H1 (cell line): ENCODE measurements at regions not wholly inside any gene's neighbourhood (a gene's known extent, or its start where the extent isn't known, plus 50 kb on each side); places are given as distances from the start of the nearest gene placed in this dataset.
A peak's percentile ranks its signal among the peaks of the same experiment; 100 is the strongest.

ENCODE experiments used
- CTCF ChIA-PET: fragments of 300-600 bp; sonication (Branson Sonifier 250); formaldehyde crosslinking; loops from one replicate; lab custom pipeline; 2021; ENCODE audit not compliant: partially characterized antibody; lab: Charles Lee
- POLR2A ChIA-PET: fragments of 300-600 bp; sonication (Branson Sonifier 250); formaldehyde crosslinking; loops from one replicate; lab custom pipeline; 2021; ENCODE audit warnings: inconsistent platforms; ENCODE audit not compliant: partially characterized antibody; lab: Charles Lee
- DNase-seq, 2 experiments: peaks; one replicate each; pipeline versions ENCODE4 v3.0.0 to v3.0.0-alpha.2; 2010 to 2022; ENCODE audit warnings: low spot score in 2 of 2, low read depth in 1 of 2, mixed read lengths in 1 of 2
- FAIRE-seq: peaks from 2 replicates; lab custom pipeline; 2011; peaks lifted over from hg19 to GRCh38; lab: Jason Lieb, UNC
- H2AFZ ChIP-seq: 2 replicates; pipeline ENCODE4 v1.8.1; 2012; ENCODE audit warnings: low read length, inconsistent platforms
- H2AK5ac ChIP-seq: 2 replicates; pipeline ENCODE4 v1.6.1; 2013; ENCODE audit warnings: low read depth, low read length
- H2BK120ac ChIP-seq: replicated peaks from 2 replicates; pipeline ENCODE3; 2013; ENCODE audit warnings: low read depth, low read length, inconsistent platforms
- H2BK12ac ChIP-seq: 2 replicates; pipeline ENCODE4 v1.6.1; 2013; ENCODE audit warnings: low read depth, low read length
- H2BK15ac ChIP-seq: 2 replicates; pipeline ENCODE4 v1.6.1; 2013; ENCODE audit warnings: low read length
- H2BK20ac ChIP-seq: 2 replicates; pipeline ENCODE4 v1.6.1; 2013; ENCODE audit warnings: low read length
- H2BK5ac ChIP-seq: 2 replicates; pipeline ENCODE4 v1.6.1; 2013; ENCODE audit warnings: low read depth, low read length
- H3K14ac ChIP-seq: 2 replicates; pipeline ENCODE4 v1.6.1; 2013; ENCODE audit warnings: inconsistent platforms; ENCODE audit not compliant: insufficient read length
- H3K18ac ChIP-seq: 2 replicates; pipeline ENCODE4 v1.6.1; 2013; ENCODE audit warnings: low read length; ENCODE audit errors: extremely low read depth
- H3K23ac ChIP-seq: 2 replicates; pipeline ENCODE4 v1.6.1; 2013; ENCODE audit warnings: inconsistent platforms; ENCODE audit not compliant: insufficient read length
- H3K23me2 ChIP-seq: 2 replicates; pipeline ENCODE4 v1.6.1; 2013; ENCODE audit warnings: low read depth, low read length
- H3K27ac ChIP-seq: 2 replicates; pipeline ENCODE4 v1.6.1; 2011; ENCODE audit warnings: low read depth, low read length, inconsistent platforms
- H3K27me3 ChIP-seq, 4 experiments: replicated peaks in 1 of 4; 1 replicate in 1 of 4; 2 replicates in 3 of 4; pipeline versions ENCODE4 v1.6.1 to v1.8.1; 2011 to 2013; ENCODE audit warnings: low read length in 3 of 4, mild to moderate bottlenecking in 3 of 4, inconsistent platforms in 2 of 4, mixed read lengths in 2 of 4, moderate library complexity in 1 of 4; ENCODE audit not compliant: control insufficient read depth in 3 of 4, insufficient read depth in 3 of 4; ENCODE audit errors: extremely low read depth in 1 of 4
- H3K36me3 ChIP-seq, 4 experiments: 2 replicates each; pipeline versions ENCODE4 v1.6.1 to v1.8.1; 2011 to 2013; ENCODE audit warnings: mild to moderate bottlenecking in 4 of 4, low read length in 3 of 4, moderate library complexity in 2 of 4, control low read depth in 1 of 4, inconsistent platforms in 1 of 4; ENCODE audit not compliant: insufficient read depth in 4 of 4, control insufficient read depth in 2 of 4
- H3K4ac ChIP-seq: replicated peaks from 2 replicates; pipeline ENCODE3; 2013; ENCODE audit warnings: low read length, low read depth, mixed read lengths, inconsistent platforms; ENCODE audit not compliant: insufficient read length
- H3K4me1 ChIP-seq, 4 experiments: replicated peaks in 1 of 4; 1 replicate in 1 of 4; 2 replicates in 3 of 4; pipeline versions ENCODE4 v1.6.1 to v1.8.1; 2011 to 2013; ENCODE audit warnings: low read length in 3 of 4, inconsistent platforms in 2 of 4, mixed read lengths in 1 of 4; ENCODE audit not compliant: insufficient read depth in 4 of 4, control insufficient read depth in 3 of 4
- H3K4me2 ChIP-seq, 2 experiments: 2 replicates each; pipeline versions ENCODE4 v1.6.1 to v1.8.1; 2011 to 2013; ENCODE audit warnings: low read depth in 2 of 2, low read length in 2 of 2, control low read depth in 1 of 2, inconsistent platforms in 1 of 2, mild to moderate bottlenecking in 1 of 2; ENCODE audit not compliant: insufficient read depth in 1 of 2
- H3K4me3 ChIP-seq, 4 experiments: fragments of 200-600, 300-600 bp in 1 of 4; sonication (generic), shearing (Covaris generic), sonication (Bioruptor Twin) in 1 of 4; 2 replicates each; pipeline versions ENCODE4 v1.5.1 to v1.8.1; 2011 to 2016; ENCODE audit warnings: low read length in 4 of 4, low read depth in 3 of 4, control low read depth in 2 of 4, inconsistent platforms in 2 of 4, mild to moderate bottlenecking in 2 of 4, mixed read lengths in 1 of 4, moderate library complexity in 1 of 4; ENCODE audit not compliant: insufficient read depth in 2 of 4; ENCODE audit errors: extremely low read depth in 1 of 4
- H3K56ac ChIP-seq: replicated peaks from 2 replicates; pipeline ENCODE3; 2013; ENCODE audit warnings: low read depth, mild to moderate bottlenecking, mixed read lengths, low read length, inconsistent platforms; ENCODE audit not compliant: insufficient read length
- H3K79me1 ChIP-seq: 2 replicates; pipeline ENCODE4 v1.6.1; 2013; ENCODE audit warnings: low read depth, low read length, control low read depth
- H3K79me2 ChIP-seq, 2 experiments: 2 replicates each; pipeline versions ENCODE4 v1.6.1 to v1.8.1; 2012 to 2013; ENCODE audit warnings: low read length in 2 of 2, mild to moderate bottlenecking in 2 of 2, inconsistent platforms in 1 of 2; ENCODE audit not compliant: insufficient read depth in 2 of 2, control insufficient read depth in 1 of 2
- H3K9ac ChIP-seq, 4 experiments: replicated peaks in 1 of 4; 1 replicate in 1 of 4; 2 replicates in 3 of 4; pipeline versions ENCODE4 v1.6.1 to v1.8.1; 2011 to 2013; ENCODE audit warnings: low read depth in 3 of 4, low read length in 3 of 4, control low read depth in 2 of 4, mild to moderate bottlenecking in 2 of 4, moderate library complexity in 2 of 4, inconsistent platforms in 1 of 4; ENCODE audit errors: extremely low read depth in 1 of 4
- H3K9me3 ChIP-seq, 2 experiments: 2 replicates each; pipeline versions ENCODE4 v1.6.1 to v1.8.1; 2012 to 2013; ENCODE audit warnings: mild to moderate bottlenecking in 2 of 2, moderate library complexity in 2 of 2, control low read depth in 1 of 2, inconsistent platforms in 1 of 2, low read depth in 1 of 2, low read length in 1 of 2, mixed read lengths in 1 of 2; ENCODE audit not compliant: insufficient read depth in 2 of 2
- H4K20me1 ChIP-seq, 2 experiments: replicated peaks in 1 of 2; 2 replicates each; pipeline versions ENCODE3 to v1.8.1; 2011 to 2013; ENCODE audit warnings: inconsistent platforms in 2 of 2, low read length in 2 of 2, mild to moderate bottlenecking in 1 of 2; ENCODE audit not compliant: insufficient read depth in 2 of 2, control insufficient read depth in 1 of 2
- H4K5ac ChIP-seq: 2 replicates; pipeline ENCODE4 v1.6.1; 2013; ENCODE audit warnings: low read length, low read depth, mixed read lengths, inconsistent platforms; ENCODE audit not compliant: insufficient read length
- H4K8ac ChIP-seq: 2 replicates; pipeline ENCODE4 v1.8.0; 2013; ENCODE audit warnings: mild to moderate bottlenecking, moderate library complexity, low read length, inconsistent platforms; ENCODE audit not compliant: insufficient read depth; ENCODE audit errors: extremely low read depth
- H4K91ac ChIP-seq: replicated peaks from 2 replicates; pipeline ENCODE3; 2013; ENCODE audit warnings: low read length, mixed read lengths, inconsistent platforms; ENCODE audit not compliant: insufficient read length
- RFX5 ChIP-seq: IDR thresholded peaks from 2 replicates; pipeline ENCODE4 v1.6.1; 2011; ENCODE audit warnings: low read depth, low read length, improper control_type of control experiment, borderline replicate concordance
- WGBS, 2 experiments: shearing (Covaris generic) in 1 of 2; methylation state at CpG; one replicate each; pipeline versions ENCODE4 v1.1.6 to v1.1.7; 2013 to 2015; ENCODE audit warnings: low lambda C conversion rate in 2 of 2, mixed read lengths in 2 of 2, inconsistent platforms in 1 of 2, low coverage in 1 of 2, missing lambda C conversion rate in 1 of 2; ENCODE audit not compliant: insufficient replicate concordance in 2 of 2, insufficient coverage in 1 of 2, insufficient read length in 1 of 2; ENCODE audit errors: extremely low coverage in 1 of 2, missing lambda C conversion rate in 1 of 2; 5-methylcytosine and 5-hydroxymethylcytosine counted together
- TF ChIP-seq, protein P1 (sequence below), 3 experiments: IDR thresholded peaks; 1 replicate in 2 of 3; 2 replicates in 1 of 3; pipeline versions ENCODE4 v1.5.1 to v1.6.1; 2011; ENCODE audit warnings: low read length in 3 of 3, mild to moderate bottlenecking in 3 of 3, inconsistent platforms in 2 of 3, low read depth in 1 of 3, moderate library complexity in 1 of 3; ENCODE audit not compliant: insufficient read depth in 1 of 3; ENCODE audit errors: control extremely low read depth in 1 of 3

DNA sequence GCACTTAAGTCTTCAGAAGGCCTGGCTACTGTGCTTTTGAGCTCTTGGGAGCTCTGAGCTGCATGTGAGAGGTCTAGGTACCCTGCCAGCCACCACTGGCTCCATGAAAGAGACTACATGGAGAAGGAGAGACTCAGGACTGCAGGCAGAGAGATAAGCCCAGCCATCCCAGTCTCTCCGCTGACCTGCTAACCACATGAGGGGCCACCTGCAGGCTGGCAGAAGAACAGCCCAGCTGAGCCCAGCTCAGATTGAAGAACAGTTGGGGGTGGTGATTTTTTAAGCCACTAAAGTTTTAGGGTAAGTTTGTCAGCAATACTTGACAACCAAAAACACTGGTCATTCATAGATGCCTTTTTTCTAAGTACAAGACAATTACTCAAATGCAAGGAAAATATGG is 205.0 kb upstream of the PRDM9 start:
- 100% methylated on average over 1 of the region's 1 CpG; no CpG with 5 or more reads in 1 of the 2 experiments for WGBS, 2 experiments
- no peaks in the 10 kb centered on the region for H3K79me1 ChIP-seq
- H3K36me3 ChIP-seq: no peaks in the 10 kb centered on the region
- H3K9me3 ChIP-seq: 0 out of 4 replicates have a peak, but pooled peaks cover 0 to 3% of the 10 kb centered on the region in 2 experiments
- no peak overlapping the region for H3K23ac ChIP-seq
- H3K56ac ChIP-seq: no peak overlapping the region
- FAIRE-seq: no peak
- H3K79me2 ChIP-seq: no peaks in the 10 kb centered on the region
- H2AFZ ChIP-seq: no peak overlapping the region; the same call in 1 of the 2 replicates
- TF ChIP-seq, protein P1, sequence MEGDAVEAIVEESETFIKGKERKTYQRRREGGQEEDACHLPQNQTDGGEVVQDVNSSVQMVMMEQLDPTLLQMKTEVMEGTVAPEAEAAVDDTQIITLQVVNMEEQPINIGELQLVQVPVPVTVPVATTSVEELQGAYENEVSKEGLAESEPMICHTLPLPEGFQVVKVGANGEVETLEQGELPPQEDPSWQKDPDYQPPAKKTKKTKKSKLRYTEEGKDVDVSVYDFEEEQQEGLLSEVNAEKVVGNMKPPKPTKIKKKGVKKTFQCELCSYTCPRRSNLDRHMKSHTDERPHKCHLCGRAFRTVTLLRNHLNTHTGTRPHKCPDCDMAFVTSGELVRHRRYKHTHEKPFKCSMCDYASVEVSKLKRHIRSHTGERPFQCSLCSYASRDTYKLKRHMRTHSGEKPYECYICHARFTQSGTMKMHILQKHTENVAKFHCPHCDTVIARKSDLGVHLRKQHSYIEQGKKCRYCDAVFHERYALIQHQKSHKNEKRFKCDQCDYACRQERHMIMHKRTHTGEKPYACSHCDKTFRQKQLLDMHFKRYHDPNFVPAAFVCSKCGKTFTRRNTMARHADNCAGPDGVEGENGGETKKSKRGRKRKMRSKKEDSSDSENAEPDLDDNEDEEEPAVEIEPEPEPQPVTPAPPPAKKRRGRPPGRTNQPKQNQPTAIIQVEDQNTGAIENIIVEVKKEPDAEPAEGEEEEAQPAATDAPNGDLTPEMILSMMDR (IDR thresholded peaks at IDR 0.05; ENCODE audit: control extremely low read depth in 1 of 3, insufficient read depth in 1 of 3, low read depth in 1 of 3, low read length in 3 of 3): peak; percentile 3 to 41 (median 5); a peak in 3 of 4 replicates
- no peak for TF ChIP-seq RFX5
- H2BK15ac ChIP-seq: no peak overlapping the region
- no peak overlapping the region for H2AK5ac ChIP-seq
- no peak overlapping the region for H2BK20ac ChIP-seq
- H3K14ac ChIP-seq: no peak overlapping the region
- H3K18ac ChIP-seq: no peak overlapping the region
- H3K4me2 ChIP-seq: no peak overlapping the region
- H2BK120ac ChIP-seq: no peak overlapping the region
- H4K91ac ChIP-seq: no peak overlapping the region
- no peak overlapping the region for H3K4me3 ChIP-seq
- no peak overlapping the region for H3K4ac ChIP-seq
- H3K27ac ChIP-seq: no peak overlapping the region
- no peaks in the 10 kb centered on the region for H3K4me1 ChIP-seq
- no peak overlapping the region for H4K5ac ChIP-seq
- H4K20me1 ChIP-seq: no peaks in the 10 kb centered on the region
- POLR2A ChIA-PET: no interaction called here
- no peak overlapping the region for H2BK12ac ChIP-seq
- H3K27me3 ChIP-seq: no peaks in the 10 kb centered on the region
- H3K23me2 ChIP-seq: no peaks in the 10 kb centered on the region
- CTCF ChIA-PET: interaction anchor here (0.7 to 1.5 kb wide), 5 partner anchors 15 to 449 kb away, joined by 3 to 9 read pairs (median 4); partner anchors contain the start of gene CDH12
- DNase-seq: peak in 1 of 2 experiments; percentile 3
- no peak overlapping the region for H3K9ac ChIP-seq
- no peak overlapping the region for H2BK5ac ChIP-seq
- H4K8ac ChIP-seq: no peak overlapping the region
